GM18951 (cell line): ENCODE measurements at regions not wholly inside any gene's neighbourhood (a gene's known extent, or its start where the extent isn't known, plus 50 kb on each side); places are given as distances from the start of the nearest gene placed in this dataset.
"Not testable (repeated sequence)": the region's sequence is repeated elsewhere in the genome, so short reads cannot be mapped to it uniquely, and the experiment has no call there.

Experiments
- POLR2A ChIP-seq: IDR thresholded peaks from 4 replicates; pipeline ENCODE4 v1.6.1; 2011; ENCODE audit warnings: mild to moderate bottlenecking; ENCODE audit not compliant: insufficient read length, insufficient read depth; ENCODE audit errors: extremely low read depth
- in situ Hi-C: fragments of 300-500 bp; cut with MboI; formaldehyde crosslinking; loops from one replicate; pipeline ENCODE4 v1.12.0; 2022; ENCODE audit warnings: low sequenced_read_pairs, mixed read lengths, inconsistent platforms; ENCODE audit not compliant: unreplicated experiment

DNA sequence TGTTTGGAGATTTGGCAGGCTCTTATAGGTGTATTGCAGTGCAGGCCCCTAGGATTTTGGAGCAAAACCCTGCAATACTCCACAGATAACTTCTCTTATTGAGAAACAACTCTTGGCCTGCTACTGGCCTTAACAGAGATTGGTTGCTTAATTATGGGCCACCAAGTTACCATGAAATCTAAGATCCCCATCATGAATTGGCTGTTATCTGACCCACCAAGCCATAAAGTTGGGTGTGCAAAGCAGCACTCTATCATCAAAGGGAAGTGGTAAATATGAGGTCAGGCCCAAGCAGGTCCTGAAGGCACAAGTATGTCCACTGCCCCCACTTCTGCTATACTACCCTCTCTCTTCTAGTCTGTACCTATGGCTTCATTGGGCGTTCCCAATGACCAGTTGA is 130.0 kb upstream of the TNFSF4 start:
- in situ Hi-C loops: no loop called here
- TF ChIP-seq POLR2A: no peak

DNA sequence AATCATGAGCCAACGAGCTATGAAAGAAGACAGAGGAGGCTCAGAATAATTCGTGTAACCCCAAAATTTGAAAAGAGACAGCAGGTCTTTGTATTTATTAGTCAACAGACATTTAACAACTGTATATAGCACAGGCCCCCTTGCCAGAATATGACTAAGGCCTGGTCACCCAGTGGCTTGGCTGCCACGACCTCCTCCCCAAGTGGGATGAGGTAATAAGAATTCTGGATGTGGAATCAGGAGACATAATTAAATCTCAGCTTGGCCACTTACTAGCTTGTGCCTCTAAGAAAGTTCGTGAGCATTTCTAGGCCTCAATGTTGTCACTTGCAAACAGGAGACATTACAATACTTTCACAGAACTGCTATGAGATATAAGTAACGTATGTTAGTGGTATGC is 134.2 kb upstream of the TNFSF4 start:
- in situ Hi-C loops: no loop called here
- no peak for TF ChIP-seq POLR2A

DNA sequence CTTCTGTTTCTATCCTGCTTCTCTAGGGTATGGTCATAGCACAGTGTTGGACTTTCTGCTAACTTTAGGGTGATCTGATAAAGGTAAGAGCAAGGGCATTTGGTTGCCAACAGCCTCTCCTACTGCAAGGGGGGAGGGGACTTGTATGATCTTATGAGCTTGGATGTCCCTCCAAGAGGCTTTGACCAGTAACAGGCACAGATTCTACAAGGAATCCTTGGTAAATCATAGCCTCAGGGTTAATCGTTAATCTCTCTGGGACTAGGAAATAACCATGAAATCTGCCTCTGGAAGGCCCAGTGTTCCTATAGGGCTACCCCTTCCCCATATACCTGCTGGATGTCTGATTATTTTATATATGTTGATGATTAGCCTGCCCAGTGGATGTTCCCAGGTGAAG is 134.8 kb upstream of the TNFSF4 start:
- in situ Hi-C loops: no loop called here
- TF ChIP-seq POLR2A: no peak

DNA sequence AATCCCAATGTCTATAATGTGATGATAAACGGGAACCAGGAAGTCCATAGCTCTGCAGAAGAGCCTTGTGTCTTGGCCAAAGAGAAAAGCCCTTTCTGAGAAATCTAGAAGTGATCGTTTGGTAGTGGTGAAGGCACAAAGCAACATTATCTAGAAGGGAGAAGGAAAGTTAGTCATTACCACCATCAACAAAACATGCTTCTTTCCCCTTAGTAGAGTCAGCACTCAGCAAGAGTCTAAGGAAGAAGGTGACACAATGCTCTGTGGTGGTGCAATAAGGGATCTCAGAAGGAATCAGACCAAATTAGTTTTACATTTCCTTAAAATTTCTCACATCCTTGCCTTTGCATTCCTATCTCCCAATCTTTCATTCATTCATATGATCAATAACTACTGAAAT is 134.4 kb upstream of the PRDX6 start:
- TF ChIP-seq POLR2A: no peak
- in situ Hi-C loops: no loop called here

DNA sequence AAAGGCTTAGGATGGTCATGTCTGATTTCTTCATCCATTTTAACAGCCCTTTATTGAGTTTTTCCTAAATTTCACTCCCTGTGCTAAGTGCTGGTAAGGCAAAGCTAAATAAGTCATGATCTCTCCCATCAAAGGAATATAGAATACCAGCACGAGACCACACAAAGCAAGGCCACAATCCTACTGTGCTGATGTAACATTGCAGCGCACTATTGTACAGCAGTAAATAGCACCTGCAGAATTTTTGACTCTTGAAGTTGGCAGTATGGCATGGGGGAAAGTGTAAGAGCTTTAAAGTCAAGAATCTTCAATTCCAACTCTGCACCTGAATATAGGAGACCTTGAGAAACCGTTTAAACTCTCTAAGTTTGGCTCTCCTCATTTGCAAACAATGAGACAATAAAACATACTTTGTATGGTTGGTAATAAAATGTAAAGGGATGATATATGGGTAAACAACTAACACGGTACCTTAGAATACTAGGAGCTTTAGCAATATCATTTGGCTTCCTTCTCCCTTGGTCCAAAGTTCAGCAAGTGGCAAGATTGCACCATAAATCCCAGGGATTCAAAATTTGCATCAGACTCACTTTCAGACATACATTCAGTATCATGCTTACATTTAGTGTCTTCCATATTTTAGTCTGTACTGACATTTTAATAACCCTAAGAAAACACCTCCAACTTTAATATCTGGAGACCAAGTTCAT is 132.9 kb upstream of the PRDX6 start:
- in situ Hi-C loops: no loop called here

DNA sequence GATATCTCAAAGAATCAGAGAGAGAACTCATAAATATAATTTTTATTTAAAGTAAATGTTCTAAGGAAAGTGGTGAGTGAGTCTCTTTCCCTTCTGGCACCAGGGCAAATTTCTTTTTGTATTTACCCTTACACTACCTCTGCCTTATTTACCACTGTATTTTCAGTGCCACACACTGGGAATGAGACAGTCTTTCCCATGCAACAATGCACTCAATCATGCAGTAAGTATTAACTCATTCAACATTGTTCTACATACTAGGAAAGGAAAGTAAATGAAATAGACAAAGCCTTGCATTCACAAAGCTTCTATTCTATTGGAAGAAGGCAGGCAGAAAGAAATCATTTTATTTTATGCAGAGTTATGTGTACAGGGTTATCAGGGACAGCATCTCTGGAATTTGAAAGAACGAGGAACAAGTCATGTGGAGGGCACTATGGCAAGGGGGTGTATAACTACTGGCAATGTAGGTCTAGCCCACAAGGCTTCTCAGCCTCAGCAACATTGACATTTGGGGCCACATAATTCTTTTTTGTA is 129.8 kb upstream of the PRDX6 start:
- no peak for TF ChIP-seq POLR2A
- in situ Hi-C loops: no loop called here

More for the DNA sequence above, 132.9 kb upstream of the PRDX6 start:
- TF ChIP-seq POLR2A: no peak

DNA sequence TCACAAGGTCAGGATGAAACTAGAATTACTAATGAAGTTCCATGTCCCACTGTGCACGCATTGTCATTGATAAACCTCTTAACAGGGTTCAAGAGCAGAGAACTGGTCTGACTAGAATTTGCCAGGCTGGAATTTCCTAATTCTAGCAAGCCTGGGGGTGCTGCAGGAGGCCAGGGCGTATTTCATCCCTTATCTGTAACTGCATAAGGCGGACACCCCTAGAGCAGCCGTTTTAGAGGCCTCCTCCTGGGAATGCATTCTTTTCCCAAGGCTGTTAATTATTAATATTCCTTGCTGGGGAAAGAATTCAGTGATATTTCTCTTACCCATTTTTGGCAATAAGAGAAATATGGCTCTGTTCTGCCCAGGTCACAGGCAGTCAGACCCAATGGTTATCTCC is 124.5 kb upstream of the PRDX6 start:
- in situ Hi-C loops: not testable (repeated sequence)

DNA sequence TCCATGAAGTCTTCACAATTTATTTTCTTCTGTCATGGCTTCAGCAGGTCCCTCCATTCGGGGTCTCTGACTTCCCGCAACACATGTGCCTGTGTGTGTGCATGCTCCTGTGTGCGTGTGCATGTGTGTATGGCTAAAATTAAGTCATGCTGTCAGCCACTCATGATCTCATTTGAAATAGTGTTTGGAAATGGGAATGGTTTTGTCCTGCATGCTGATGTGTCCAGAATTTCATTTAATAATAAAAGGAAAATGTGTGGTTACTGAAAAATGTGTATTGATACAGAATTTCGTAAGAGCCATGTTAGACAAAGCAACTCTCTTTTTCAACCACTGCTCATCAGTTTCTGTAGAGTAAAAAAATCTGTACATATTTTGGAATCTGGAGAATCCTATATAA is 123.8 kb upstream of the PRDX6 start:
- TF ChIP-seq POLR2A: no peak
- in situ Hi-C loops: no loop called here

DNA sequence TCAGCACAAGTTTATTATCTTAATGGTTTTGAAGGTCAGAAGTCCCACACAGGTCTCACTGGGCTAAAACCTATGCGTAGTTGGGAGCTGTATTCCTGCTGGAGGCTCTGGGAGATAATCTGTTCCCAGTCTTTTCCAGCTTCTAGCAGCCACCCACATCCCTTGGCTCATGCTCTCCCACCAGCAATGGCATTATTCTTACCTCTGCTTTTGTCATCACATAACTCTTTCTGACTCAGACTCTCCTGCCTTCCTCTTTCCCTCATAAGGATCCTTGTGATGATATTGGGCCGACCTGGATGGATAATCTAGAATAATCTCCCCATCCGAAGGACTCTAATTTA is 122.2 kb upstream of the PRDX6 start:
- in situ Hi-C loops: no loop called here
- TF ChIP-seq POLR2A: no peak

DNA sequence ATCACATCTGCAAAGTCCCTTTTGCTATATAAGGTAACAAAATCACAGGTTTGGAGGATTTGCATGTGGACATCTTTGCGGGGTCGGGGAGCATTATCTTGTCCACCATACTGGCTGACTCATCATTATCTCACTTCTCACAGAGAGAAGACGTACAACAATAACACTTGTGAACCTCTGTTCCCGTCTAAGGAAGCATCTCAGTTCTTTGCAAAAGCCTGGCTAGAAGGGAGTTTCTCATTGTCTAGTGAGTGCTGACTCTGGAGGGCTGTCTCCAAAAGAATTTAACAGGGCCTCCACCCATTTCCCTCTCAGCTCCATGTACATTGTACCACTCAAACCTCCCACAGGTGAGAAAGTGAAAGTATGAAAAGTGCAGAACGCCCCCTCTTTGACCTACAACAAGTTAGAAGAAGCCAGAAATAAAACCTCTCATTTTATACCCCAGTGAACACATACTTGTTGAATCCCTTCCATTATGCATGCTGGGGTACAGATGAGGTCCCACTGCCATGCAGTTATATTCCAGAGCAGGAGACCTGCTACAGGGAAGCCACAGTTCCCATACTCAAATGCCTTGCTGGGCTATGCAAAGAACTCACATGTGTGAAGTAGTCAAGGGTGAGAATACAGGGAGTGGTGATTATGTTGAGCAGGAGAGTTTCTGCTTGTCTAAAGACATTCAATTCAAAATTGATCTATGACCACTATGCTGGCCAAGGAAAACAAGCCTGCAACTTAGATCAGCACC is 121.7 kb upstream of the PRDX6 start:
- TF ChIP-seq POLR2A: no peak
- in situ Hi-C loops: no loop called here

DNA sequence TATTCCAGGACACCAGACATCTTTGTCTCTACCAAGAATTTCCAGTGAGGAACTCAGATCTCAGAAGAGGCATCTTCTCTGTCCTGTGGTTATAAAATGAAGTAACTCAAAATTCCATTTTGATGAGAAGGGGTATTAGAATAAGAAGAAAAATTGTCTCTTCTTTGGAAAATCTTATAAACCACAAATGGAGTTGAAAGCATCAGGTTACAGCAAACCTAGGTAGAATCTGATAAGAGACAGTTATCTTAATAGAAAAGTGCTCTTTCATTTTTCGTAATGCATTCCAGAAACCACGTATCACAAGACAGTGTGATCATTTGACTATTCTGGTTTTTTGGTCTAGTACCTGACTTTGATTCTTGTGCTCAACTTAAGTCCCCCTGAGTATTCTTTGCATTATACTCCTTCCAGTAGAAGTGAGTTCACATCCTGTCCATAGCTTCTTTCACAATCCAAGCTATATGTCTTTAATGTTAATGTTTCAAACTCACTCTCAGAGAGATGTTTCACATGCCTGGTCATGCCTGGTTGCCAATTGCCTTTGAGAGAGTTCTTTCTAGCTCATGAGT is 120.9 kb upstream of the PRDX6 start:
- no peak for TF ChIP-seq POLR2A
- in situ Hi-C loops: no loop called here

DNA sequence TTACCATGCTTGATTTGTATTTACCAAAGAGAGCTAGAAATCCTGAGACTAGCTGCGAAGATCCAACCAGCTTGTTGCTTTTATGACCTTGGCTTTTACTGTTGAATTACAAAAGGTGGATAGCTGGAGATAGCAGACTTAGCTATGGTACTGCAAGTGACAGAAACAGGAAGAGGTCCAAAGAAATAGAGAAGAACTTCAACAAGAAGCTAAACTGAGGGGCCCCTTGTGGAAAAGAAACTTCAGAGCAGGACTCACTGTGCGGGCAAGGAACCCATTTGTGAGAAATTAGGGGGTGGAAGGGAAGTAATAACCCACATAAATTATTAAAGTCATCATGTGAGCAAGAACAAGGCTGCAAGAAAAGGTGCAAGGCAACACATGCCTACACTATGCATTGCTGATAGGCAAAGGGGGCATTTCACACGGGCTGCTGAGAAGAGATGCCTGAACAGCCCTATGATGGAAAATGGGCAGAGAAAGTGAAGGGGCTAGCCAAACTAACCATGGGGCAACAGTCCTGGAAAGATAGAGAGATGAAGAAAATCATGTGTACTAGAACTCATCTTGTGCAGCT is 116.6 kb upstream of the PRDX6 start:
- no peak for TF ChIP-seq POLR2A
- in situ Hi-C loops: no loop called here

DNA sequence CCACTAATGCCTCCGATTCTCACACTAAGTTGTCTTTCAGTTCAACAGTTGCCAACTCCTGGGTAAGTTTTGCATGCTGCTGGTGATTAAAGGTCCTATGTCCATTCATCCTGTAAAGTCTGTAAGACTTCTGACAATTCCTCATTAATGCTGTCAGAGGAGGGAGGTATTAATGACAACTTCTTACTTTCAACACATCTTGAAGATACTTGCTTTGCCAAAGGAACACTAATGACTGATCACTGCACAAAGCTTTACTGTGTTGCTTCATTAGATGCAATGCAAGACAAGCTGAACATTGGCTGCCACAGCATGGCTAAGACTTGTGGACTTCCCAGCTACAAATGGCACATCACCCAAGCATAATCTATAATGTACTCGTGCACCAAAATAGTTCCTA is 114.6 kb upstream of the PRDX6 start:
- TF ChIP-seq POLR2A: no peak
- in situ Hi-C loops: no loop called here

DNA sequence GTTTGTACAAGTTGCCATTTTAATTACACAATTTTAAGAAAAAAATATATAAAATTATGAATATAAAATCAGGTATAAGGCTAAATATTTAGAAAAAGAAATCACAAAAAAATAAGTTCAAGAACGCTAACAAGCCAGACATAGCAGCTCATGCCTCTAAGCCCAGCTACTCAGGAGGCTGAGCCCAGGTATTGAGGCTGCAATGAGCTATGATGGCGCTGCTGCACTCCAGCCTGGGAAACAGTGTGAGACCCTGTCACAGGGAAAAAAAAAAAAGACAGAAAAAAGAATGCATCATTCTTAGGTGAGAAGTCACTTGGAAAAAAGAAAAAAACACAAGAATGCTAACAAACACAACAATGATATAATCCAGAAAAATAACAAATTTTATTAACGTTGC is 112.3 kb upstream of the PRDX6 start:
- no peak for TF ChIP-seq POLR2A
- in situ Hi-C loops: no loop called here
